ENCODE measurements at regions not wholly inside any gene's neighbourhood (a gene's known extent, or its start where the extent isn't known, plus 50 kb on each side); places are given as distances from the start of the nearest gene placed in this dataset.

- no peaks in the 10 kb centered on the region for H3K36me3 ChIP-seq
- H3K4me3 ChIP-seq = no peak overlapping the region
- H3K27me3 ChIP-seq = no peaks in the 10 kb centered on the region
- H3K9me3 ChIP-seq = no peaks in the 10 kb centered on the region
- DNase-seq = no peak
- intact Hi-C loops (cut with DNase I; ENCODE audit: low total_unique reads) = no loop called here
- no peaks in the 10 kb centered on the region for H3K4me1 ChIP-seq
- ATAC-seq = no peak
- TF ChIP-seq, protein P1, sequence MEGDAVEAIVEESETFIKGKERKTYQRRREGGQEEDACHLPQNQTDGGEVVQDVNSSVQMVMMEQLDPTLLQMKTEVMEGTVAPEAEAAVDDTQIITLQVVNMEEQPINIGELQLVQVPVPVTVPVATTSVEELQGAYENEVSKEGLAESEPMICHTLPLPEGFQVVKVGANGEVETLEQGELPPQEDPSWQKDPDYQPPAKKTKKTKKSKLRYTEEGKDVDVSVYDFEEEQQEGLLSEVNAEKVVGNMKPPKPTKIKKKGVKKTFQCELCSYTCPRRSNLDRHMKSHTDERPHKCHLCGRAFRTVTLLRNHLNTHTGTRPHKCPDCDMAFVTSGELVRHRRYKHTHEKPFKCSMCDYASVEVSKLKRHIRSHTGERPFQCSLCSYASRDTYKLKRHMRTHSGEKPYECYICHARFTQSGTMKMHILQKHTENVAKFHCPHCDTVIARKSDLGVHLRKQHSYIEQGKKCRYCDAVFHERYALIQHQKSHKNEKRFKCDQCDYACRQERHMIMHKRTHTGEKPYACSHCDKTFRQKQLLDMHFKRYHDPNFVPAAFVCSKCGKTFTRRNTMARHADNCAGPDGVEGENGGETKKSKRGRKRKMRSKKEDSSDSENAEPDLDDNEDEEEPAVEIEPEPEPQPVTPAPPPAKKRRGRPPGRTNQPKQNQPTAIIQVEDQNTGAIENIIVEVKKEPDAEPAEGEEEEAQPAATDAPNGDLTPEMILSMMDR (IDR thresholded peaks at IDR 0.05 in 4 of 5, conservative IDR thresholded peaks at IDR 0.05 in 1 of 5) = no peak
- no peak for TF ChIP-seq POLR2A (IDR thresholded peaks at IDR 0.05)
- in situ Hi-C loops (cut with MboI; ENCODE audit: low sequenced_read_pairs in 4 of 4) = no loop called here
- no peak overlapping the region for H3K27ac ChIP-seq
Measured at GRCh38 chr7:68031180-68031943, 1034.7 kb downstream of the TYW1 start.

DNA sequence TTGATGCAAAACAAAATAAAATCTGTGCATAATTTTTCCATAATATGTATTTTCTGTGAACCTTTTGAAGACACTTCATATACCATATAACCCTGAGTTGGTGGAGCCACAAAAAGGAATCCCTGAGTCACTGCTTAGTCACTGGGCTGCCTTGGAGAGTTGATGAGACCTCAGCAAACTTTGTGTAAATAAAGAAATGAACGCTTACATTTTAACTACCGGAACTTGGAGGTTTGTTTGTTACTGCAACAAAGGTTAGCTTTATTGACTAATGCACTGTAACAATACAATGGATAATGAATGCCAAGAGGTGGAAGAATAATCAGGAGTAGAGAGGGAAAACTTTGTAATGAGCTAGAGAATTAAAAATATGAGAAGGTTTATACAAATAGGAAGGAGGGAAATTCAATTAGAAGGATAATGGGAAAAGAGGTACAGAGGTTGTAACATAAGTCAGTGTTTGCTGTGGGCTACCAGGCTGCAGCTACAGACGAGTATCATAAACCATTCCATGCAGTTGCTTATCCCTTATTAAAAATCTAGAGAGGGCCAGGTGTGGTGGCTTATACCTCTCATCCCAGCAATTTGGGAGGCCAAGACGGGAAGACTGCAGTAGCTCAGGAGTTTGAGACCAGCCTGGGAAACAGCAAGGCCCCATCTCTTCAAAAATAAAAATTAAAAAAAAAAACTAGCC is 1042.1 kb downstream of the TYW1 start:
- H3K4me3 ChIP-seq = no peak overlapping the region
- in situ Hi-C loops (cut with MboI; ENCODE audit: low sequenced_read_pairs in 4 of 4) = no loop called here
- DNase-seq (no peak), ATAC-seq (no peak)
- no peaks in the 10 kb centered on the region for H3K4me1 ChIP-seq
- H3K9me3 ChIP-seq = no peaks in the 10 kb centered on the region
- intact Hi-C loops (cut with DNase I; ENCODE audit: low total_unique reads) = no loop called here
- no peak overlapping the region for H3K27ac ChIP-seq
- H3K27me3 ChIP-seq = no peaks in the 10 kb centered on the region
- no peaks in the 10 kb centered on the region for H3K36me3 ChIP-seq
- TF ChIP-seq, protein P1 (IDR thresholded peaks at IDR 0.05 in 4 of 5, conservative IDR thresholded peaks at IDR 0.05 in 1 of 5) = no peak
- no peak for TF ChIP-seq POLR2A (IDR thresholded peaks at IDR 0.05)

GRCh38 chr7:68041554-68041953 is 1044.9 kb downstream of the TYW1 start:
- Histone ChIP-seq H3K4me1 (no peaks in the 10 kb centered on the region), H3K4me3 (no peak overlapping the region), H3K36me3 (no peaks in the 10 kb centered on the region), H3K27ac (no peak overlapping the region), H3K27me3 (no peaks in the 10 kb centered on the region), H3K9me3 (no peaks in the 10 kb centered on the region)
- ATAC-seq = no peak
- TF ChIP-seq POLR2A (IDR thresholded peaks at IDR 0.05) = no peak
- TF ChIP-seq, protein P1 (IDR thresholded peaks at IDR 0.05 in 4 of 5, conservative IDR thresholded peaks at IDR 0.05 in 1 of 5) = no peak
- no peak for DNase-seq
- in situ Hi-C loops (cut with MboI; ENCODE audit: low sequenced_read_pairs in 4 of 4) = no loop called here
- intact Hi-C loops (cut with DNase I; ENCODE audit: low total_unique reads) = no loop called here

DNA sequence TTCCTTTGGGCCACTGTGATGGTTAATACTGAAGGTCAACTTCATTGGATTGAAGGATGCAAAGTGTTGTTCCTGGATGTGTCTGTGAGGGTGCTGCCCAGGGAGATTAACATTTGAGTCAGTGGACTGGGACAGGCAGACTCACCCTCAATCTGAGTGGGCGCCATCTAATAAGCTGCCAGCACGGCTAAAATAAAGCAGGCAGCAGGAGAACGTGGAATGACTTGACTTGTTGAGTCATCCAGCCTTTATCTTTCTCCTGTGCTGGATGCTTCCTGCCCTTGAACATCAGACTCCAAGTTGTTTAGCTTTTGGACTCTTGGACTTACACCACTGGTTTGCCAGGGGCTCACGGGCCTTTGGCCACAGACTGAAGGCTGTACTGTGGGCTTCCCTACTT is 1046.9 kb downstream of the TYW1 start:
- ATAC-seq = no peak
- no peaks in the 10 kb centered on the region for H3K27me3 ChIP-seq
- in situ Hi-C loops (cut with MboI; ENCODE audit: low sequenced_read_pairs in 4 of 4) = no loop called here
- TF ChIP-seq, protein P1 (IDR thresholded peaks at IDR 0.05 in 4 of 5, conservative IDR thresholded peaks at IDR 0.05 in 1 of 5) = no peak
- TF ChIP-seq POLR2A (IDR thresholded peaks at IDR 0.05) = no peak
- no peak for DNase-seq
- no peaks in the 10 kb centered on the region for H3K36me3 ChIP-seq
- no peak overlapping the region for H3K27ac ChIP-seq
- H3K4me3 ChIP-seq = no peak overlapping the region
- H3K9me3 ChIP-seq = no peaks in the 10 kb centered on the region
- intact Hi-C loops (cut with DNase I; ENCODE audit: low total_unique reads) = no loop called here
- no peaks in the 10 kb centered on the region for H3K4me1 ChIP-seq

All from gastrocnemius medialis (tissue), 4 donors.